ENCODE measurements at regions not wholly inside any gene's neighbourhood (a gene's known extent, or its start where the extent isn't known, plus 50 kb on each side); places are given as distances from the start of the nearest gene placed in this dataset.

GRCh38 chr2:140057928-140058327, 1277.7 kb upstream of the NXPH2 start:
- TF ChIP-seq EZH2 (IDR thresholded peaks at IDR 0.05; ENCODE audit: borderline replicate concordance, low read depth, low read length, severe bottlenecking) = no peak
- TF ChIP-seq CTCF (IDR thresholded peaks at IDR 0.05; ENCODE audit: borderline replicate concordance, extremely low read depth, low read length, poor library complexity, severe bottlenecking) = no peak
- no peak for ATAC-seq (ENCODE audit: insufficient read depth, low read depth)

GRCh38 chr2:140041811-140042210, 1261.6 kb upstream of the NXPH2 start:
- Histone ChIP-seq H3K4me3 (ENCODE audit: low read depth in 1 of 2, low read length in 2 of 2) (no peak overlapping the region), H3K79me2 (ENCODE audit: insufficient read depth, low read length) (no peaks in the 10 kb centered on the region), H3K4me1 (ENCODE audit: insufficient read depth, low read length) (no peaks in the 10 kb centered on the region), H3K9ac (ENCODE audit: low read depth, low read length) (no peak overlapping the region), H3K27ac (ENCODE audit: low read length) (no peak overlapping the region), H3K27me3 (ENCODE audit: insufficient read depth, low read length, poor library complexity) (no peaks in the 10 kb centered on the region), H2AFZ (ENCODE audit: low read depth, low read length) (no peak overlapping the region), H3K9me3 (ENCODE audit: insufficient read depth, low read length, severe bottlenecking) (no peaks in the 10 kb centered on the region), H3K36me3 (ENCODE audit: insufficient read depth, low read length) (no peaks in the 10 kb centered on the region), H3K4me2 (ENCODE audit: insufficient read depth, low read length) (no peak overlapping the region), H4K20me1 (ENCODE audit: insufficient read depth, low read length) (no peaks in the 10 kb centered on the region)
- ATAC-seq (ENCODE audit: insufficient read depth, low read depth) = no peak
- TF ChIP-seq EZH2 (IDR thresholded peaks at IDR 0.05; ENCODE audit: borderline replicate concordance, low read depth, low read length, severe bottlenecking) = no peak
- no peak for TF ChIP-seq CTCF (IDR thresholded peaks at IDR 0.05; ENCODE audit: borderline replicate concordance, extremely low read depth, low read length, poor library complexity, severe bottlenecking)
- no peak for DNase-seq

More at GRCh38 chr2:140057928-140058327, 1277.7 kb upstream of the NXPH2 start:
- no peaks in the 10 kb centered on the region for H3K36me3 ChIP-seq (ENCODE audit: insufficient read depth, low read length)
- no peak overlapping the region for H3K27ac ChIP-seq (ENCODE audit: low read length)
- no peaks in the 10 kb centered on the region for H3K4me1 ChIP-seq (ENCODE audit: insufficient read depth, low read length)
- no peaks in the 10 kb centered on the region for H3K27me3 ChIP-seq (ENCODE audit: insufficient read depth, low read length, poor library complexity)
- H3K4me3 ChIP-seq (ENCODE audit: low read depth in 1 of 2, low read length in 2 of 2) = no peak overlapping the region
- no peaks in the 10 kb centered on the region for H4K20me1 ChIP-seq (ENCODE audit: insufficient read depth, low read length)
- DNase-seq = no peak
- H2AFZ ChIP-seq (ENCODE audit: low read depth, low read length) = no peak overlapping the region
- no peaks in the 10 kb centered on the region for H3K9me3 ChIP-seq (ENCODE audit: insufficient read depth, low read length, severe bottlenecking)
- no peak overlapping the region for H3K9ac ChIP-seq (ENCODE audit: low read depth, low read length)
- no peak overlapping the region for H3K4me2 ChIP-seq (ENCODE audit: insufficient read depth, low read length)
- H3K79me2 ChIP-seq (ENCODE audit: insufficient read depth, low read length) = no peaks in the 10 kb centered on the region

GRCh38 chr2:140041239-140041638, 1261.0 kb upstream of the NXPH2 start:
- Histone ChIP-seq H3K36me3 (ENCODE audit: insufficient read depth, low read length) (no peaks in the 10 kb centered on the region), H3K27ac (ENCODE audit: low read length) (no peak overlapping the region), H3K9me3 (ENCODE audit: insufficient read depth, low read length, severe bottlenecking) (no peaks in the 10 kb centered on the region), H3K27me3 (ENCODE audit: insufficient read depth, low read length, poor library complexity) (no peaks in the 10 kb centered on the region), H3K9ac (ENCODE audit: low read depth, low read length) (no peak overlapping the region), H3K79me2 (ENCODE audit: insufficient read depth, low read length) (no peaks in the 10 kb centered on the region), H3K4me1 (ENCODE audit: insufficient read depth, low read length) (no peaks in the 10 kb centered on the region), H4K20me1 (ENCODE audit: insufficient read depth, low read length) (no peaks in the 10 kb centered on the region), H2AFZ (ENCODE audit: low read depth, low read length) (no peak overlapping the region), H3K4me2 (ENCODE audit: insufficient read depth, low read length) (no peak overlapping the region), H3K4me3 (ENCODE audit: low read depth in 1 of 2, low read length in 2 of 2) (no peak overlapping the region)
- TF ChIP-seq EZH2 (IDR thresholded peaks at IDR 0.05; ENCODE audit: borderline replicate concordance, low read depth, low read length, severe bottlenecking) = no peak
- no peak for TF ChIP-seq CTCF (IDR thresholded peaks at IDR 0.05; ENCODE audit: borderline replicate concordance, extremely low read depth, low read length, poor library complexity, severe bottlenecking)
- ATAC-seq (ENCODE audit: insufficient read depth, low read depth) = no peak
- no peak for DNase-seq

GRCh38 chr2:140033638-140034037, 1253.4 kb upstream of the NXPH2 start:
- Histone ChIP-seq H3K79me2 (ENCODE audit: insufficient read depth, low read length) (no peaks in the 10 kb centered on the region), H3K4me3 (ENCODE audit: low read depth in 1 of 2, low read length in 2 of 2) (no peak overlapping the region), H3K4me2 (ENCODE audit: insufficient read depth, low read length) (no peak overlapping the region), H3K9me3 (ENCODE audit: insufficient read depth, low read length, severe bottlenecking) (no peaks in the 10 kb centered on the region), H4K20me1 (ENCODE audit: insufficient read depth, low read length) (no peaks in the 10 kb centered on the region), H3K27me3 (ENCODE audit: insufficient read depth, low read length, poor library complexity) (no peaks in the 10 kb centered on the region), H3K36me3 (ENCODE audit: insufficient read depth, low read length) (no peaks in the 10 kb centered on the region), H3K27ac (ENCODE audit: low read length) (no peak overlapping the region), H3K4me1 (ENCODE audit: insufficient read depth, low read length) (no peaks in the 10 kb centered on the region), H2AFZ (ENCODE audit: low read depth, low read length) (no peak overlapping the region), H3K9ac (ENCODE audit: low read depth, low read length) (no peak overlapping the region)
- DNase-seq (no peak), ATAC-seq (ENCODE audit: insufficient read depth, low read depth) (no peak)
- TF ChIP-seq CTCF (IDR thresholded peaks at IDR 0.05; ENCODE audit: borderline replicate concordance, extremely low read depth, low read length, poor library complexity, severe bottlenecking) (no peak), EZH2 (IDR thresholded peaks at IDR 0.05; ENCODE audit: borderline replicate concordance, low read depth, low read length, severe bottlenecking) (no peak)

Data from DND-41 (cell line).